KMS-11 (cell line): ENCODE measurements at regions not wholly inside any gene's neighbourhood (a gene's known extent, or its start where the extent isn't known, plus 50 kb on each side); places are given as distances from the start of the nearest gene placed in this dataset.

ENCODE experiments used
- H2AFZ ChIP-seq: fragments of 200-600 bp; sonication (generic); 2 replicates; pipeline ENCODE4 v1.6.1; 2016; ENCODE audit warnings: antibody characterized with exemption, mixed run types, low read depth
- H3K27ac ChIP-seq: fragments of 200-600 bp; sonication (generic); 2 replicates; pipeline ENCODE4 v1.6.1; 2016; ENCODE audit warnings: mild to moderate bottlenecking, mixed run types
- H3K27me3 ChIP-seq: fragments of 200-600 bp; sonication (generic); 2 replicates; pipeline ENCODE4 v1.6.1; 2017; ENCODE audit warnings: mild to moderate bottlenecking, low read depth, mixed run types, moderate library complexity; ENCODE audit not compliant: insufficient read depth
- H3K36me3 ChIP-seq: fragments of 200-600 bp; sonication (generic); 2 replicates; pipeline ENCODE4 v1.6.1; 2017; ENCODE audit warnings: mild to moderate bottlenecking, mixed run types; ENCODE audit not compliant: insufficient read depth
- H3K4me1 ChIP-seq: fragments of 200-600 bp; sonication (generic); 2 replicates; pipeline ENCODE4 v1.6.1; 2016; ENCODE audit warnings: mild to moderate bottlenecking, low read depth, mixed run types; ENCODE audit not compliant: poor library complexity, severe bottlenecking
- H3K4me2 ChIP-seq: fragments of 200-600 bp; sonication (generic); 2 replicates; pipeline ENCODE4 v1.7.0; 2016; ENCODE audit warnings: mild to moderate bottlenecking, mixed run types
- H3K4me3 ChIP-seq: fragments of 200-600 bp; sonication (generic); IDR thresholded peaks from 2 replicates; pipeline ENCODE4 v1.6.1; 2017; ENCODE audit warnings: low read depth, low read length, mixed read lengths; ENCODE audit not compliant: insufficient read depth
- H3K79me2 ChIP-seq: fragments of 200-600 bp; sonication (generic); 2 replicates; pipeline ENCODE4 v1.6.1; 2016; ENCODE audit warnings: low read depth, mixed run types; ENCODE audit not compliant: insufficient read depth
- H3K9ac ChIP-seq: fragments of 200-600 bp; sonication (generic); 2 replicates; pipeline ENCODE4 v1.6.1; 2016; ENCODE audit warnings: mild to moderate bottlenecking, mixed run types
- H4K20me1 ChIP-seq: fragments of 200-600 bp; sonication (generic); 2 replicates; pipeline ENCODE4 v1.6.1; 2016; ENCODE audit warnings: mild to moderate bottlenecking, mixed run types; ENCODE audit not compliant: insufficient read depth
- TF ChIP-seq, protein P1 (sequence below): fragments of 200-600 bp; sonication (generic); conservative IDR thresholded peaks from 2 replicates; pipeline ENCODE4 v1.6.1; 2017; ENCODE audit warnings: low read depth, mild to moderate bottlenecking, antibody characterized with exemption, low read length, moderate library complexity, mixed read lengths

DNA sequence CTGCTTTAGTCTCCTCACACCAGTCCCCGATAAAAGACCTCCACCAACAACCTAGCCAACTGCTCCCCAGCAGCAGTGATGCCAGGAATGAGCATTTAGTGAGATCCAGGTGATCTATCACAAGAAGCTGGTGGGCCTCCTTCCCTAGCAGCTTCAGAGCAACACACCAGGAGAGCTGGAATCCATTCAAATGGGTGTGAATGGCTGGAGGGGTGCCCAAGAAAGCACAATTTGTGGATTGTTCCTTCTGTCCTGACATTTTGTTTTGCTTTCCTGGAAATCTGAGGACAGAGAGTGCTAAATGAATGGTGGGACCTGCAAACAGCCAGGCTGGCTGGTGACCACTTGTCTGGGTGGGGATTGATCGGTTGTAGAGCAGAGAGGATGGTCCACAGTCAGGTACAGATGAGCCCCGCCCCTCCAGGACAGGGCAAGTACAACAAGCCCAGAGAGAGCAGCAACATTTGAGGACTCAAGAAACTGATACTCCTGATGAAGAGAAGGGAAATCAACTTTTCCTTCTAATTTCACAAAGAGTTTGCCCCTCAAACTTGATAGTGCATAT lies 316.8 kb downstream of the VPS13C start:
- no peak overlapping the region for H3K27ac ChIP-seq
- TF ChIP-seq, protein P1, sequence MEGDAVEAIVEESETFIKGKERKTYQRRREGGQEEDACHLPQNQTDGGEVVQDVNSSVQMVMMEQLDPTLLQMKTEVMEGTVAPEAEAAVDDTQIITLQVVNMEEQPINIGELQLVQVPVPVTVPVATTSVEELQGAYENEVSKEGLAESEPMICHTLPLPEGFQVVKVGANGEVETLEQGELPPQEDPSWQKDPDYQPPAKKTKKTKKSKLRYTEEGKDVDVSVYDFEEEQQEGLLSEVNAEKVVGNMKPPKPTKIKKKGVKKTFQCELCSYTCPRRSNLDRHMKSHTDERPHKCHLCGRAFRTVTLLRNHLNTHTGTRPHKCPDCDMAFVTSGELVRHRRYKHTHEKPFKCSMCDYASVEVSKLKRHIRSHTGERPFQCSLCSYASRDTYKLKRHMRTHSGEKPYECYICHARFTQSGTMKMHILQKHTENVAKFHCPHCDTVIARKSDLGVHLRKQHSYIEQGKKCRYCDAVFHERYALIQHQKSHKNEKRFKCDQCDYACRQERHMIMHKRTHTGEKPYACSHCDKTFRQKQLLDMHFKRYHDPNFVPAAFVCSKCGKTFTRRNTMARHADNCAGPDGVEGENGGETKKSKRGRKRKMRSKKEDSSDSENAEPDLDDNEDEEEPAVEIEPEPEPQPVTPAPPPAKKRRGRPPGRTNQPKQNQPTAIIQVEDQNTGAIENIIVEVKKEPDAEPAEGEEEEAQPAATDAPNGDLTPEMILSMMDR = no peak
- H3K4me2 ChIP-seq = no peak overlapping the region
- H3K9ac ChIP-seq = no peak overlapping the region
- no peak overlapping the region for H2AFZ ChIP-seq
- H3K4me1 ChIP-seq = no peaks in the 10 kb centered on the region
- H3K4me3 ChIP-seq = no peak overlapping the region
- H3K79me2 ChIP-seq = no peaks in the 10 kb centered on the region
- no peaks in the 10 kb centered on the region for H3K36me3 ChIP-seq
- no peaks in the 10 kb centered on the region for H4K20me1 ChIP-seq
- no peaks in the 10 kb centered on the region for H3K27me3 ChIP-seq

DNA sequence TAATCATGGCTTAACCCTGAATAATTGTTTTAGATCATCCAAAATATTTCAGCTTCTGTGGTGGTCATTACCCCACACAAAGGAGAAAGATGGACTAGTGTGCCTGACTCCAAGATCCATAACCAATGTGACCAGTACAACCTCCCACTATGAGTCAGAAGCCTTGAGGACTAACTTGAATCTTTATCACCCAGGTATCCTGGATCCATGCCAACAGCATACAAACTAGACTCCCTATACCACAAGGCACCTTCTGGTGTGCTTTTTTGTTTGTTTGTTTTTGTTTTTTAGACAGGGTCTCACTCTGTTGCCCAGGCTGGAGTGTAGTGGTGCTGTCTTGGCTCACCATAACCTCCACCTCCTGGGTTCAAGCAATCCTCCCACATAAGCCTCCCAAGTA lies 317.7 kb downstream of the VPS13C start:
- no peaks in the 10 kb centered on the region for H3K79me2 ChIP-seq
- H3K36me3 ChIP-seq = no peaks in the 10 kb centered on the region
- H2AFZ ChIP-seq = no peak overlapping the region
- no peaks in the 10 kb centered on the region for H4K20me1 ChIP-seq
- H3K27me3 ChIP-seq = no peaks in the 10 kb centered on the region
- no peak overlapping the region for H3K4me2 ChIP-seq
- no peak overlapping the region for H3K27ac ChIP-seq
- H3K4me3 ChIP-seq = no peak overlapping the region
- TF ChIP-seq, protein P1 = no peak
- no peak overlapping the region for H3K9ac ChIP-seq
- H3K4me1 ChIP-seq = no peaks in the 10 kb centered on the region

DNA sequence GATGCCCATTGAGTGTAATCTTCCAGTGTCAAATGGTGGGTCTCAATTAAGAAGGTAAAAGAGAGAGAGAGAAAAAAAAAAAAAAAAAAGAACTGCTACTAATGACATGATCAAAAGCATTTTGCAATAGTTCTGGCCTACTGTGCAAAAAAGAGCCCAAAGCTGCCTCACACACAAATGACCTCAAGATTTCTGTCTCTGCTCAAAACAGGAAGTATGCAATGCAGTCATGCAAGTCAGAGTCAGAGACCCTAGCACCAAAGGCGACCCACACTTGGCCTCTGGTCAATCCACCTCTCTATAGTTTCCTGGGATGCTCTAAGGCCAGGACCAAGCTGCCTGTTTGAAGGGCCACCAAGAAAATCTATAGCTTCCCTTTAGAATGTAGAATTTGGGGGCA lies 323.5 kb downstream of the VPS13C start:
- H4K20me1 ChIP-seq = no peaks in the 10 kb centered on the region
- no peaks in the 10 kb centered on the region for H3K79me2 ChIP-seq
- no peaks in the 10 kb centered on the region for H3K27me3 ChIP-seq
- no peak overlapping the region for H3K9ac ChIP-seq
- no peaks in the 10 kb centered on the region for H3K4me1 ChIP-seq
- no peak overlapping the region for H2AFZ ChIP-seq
- TF ChIP-seq, protein P1 = no peak
- no peak overlapping the region for H3K4me3 ChIP-seq
- no peak overlapping the region for H3K4me2 ChIP-seq
- H3K36me3 ChIP-seq = no peaks in the 10 kb centered on the region
- no peak overlapping the region for H3K27ac ChIP-seq

DNA sequence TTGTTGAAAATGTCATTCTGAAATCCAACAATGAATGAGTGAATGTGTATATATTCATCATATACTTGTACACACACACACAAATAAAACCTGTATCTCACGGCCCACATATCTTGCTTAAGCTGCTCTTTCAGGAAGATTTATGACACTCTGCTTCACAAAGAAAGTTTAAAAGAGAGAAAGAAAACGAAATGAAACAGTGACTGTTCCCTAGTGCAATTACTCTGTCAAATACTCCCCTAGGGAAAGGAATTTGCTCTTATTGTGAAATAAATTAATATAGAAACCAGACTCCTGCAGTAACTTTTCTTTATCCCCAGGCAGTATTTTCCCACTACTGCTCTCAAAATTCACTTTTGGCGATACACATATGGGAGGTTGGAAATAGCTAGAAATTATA lies 329.1 kb downstream of the VPS13C start:
- H3K79me2 ChIP-seq = no peaks in the 10 kb centered on the region
- H2AFZ ChIP-seq = no peak overlapping the region
- no peaks in the 10 kb centered on the region for H4K20me1 ChIP-seq
- no peaks in the 10 kb centered on the region for H3K4me1 ChIP-seq
- H3K9ac ChIP-seq = no peak overlapping the region
- TF ChIP-seq, protein P1 = no peak
- H3K4me3 ChIP-seq = no peak overlapping the region
- no peaks in the 10 kb centered on the region for H3K27me3 ChIP-seq
- no peak overlapping the region for H3K4me2 ChIP-seq
- no peak overlapping the region for H3K27ac ChIP-seq
- H3K36me3 ChIP-seq = no peaks in the 10 kb centered on the region
